GM19463 (cell line): ENCODE measurements at regions not wholly inside any gene's neighbourhood (a gene's known extent, or its start where the extent isn't known, plus 50 kb on each side); places are given as distances from the start of the nearest gene placed in this dataset.

Experiments used
- ATAC-seq: cut with Tn5 transposase; IDR thresholded peaks from one replicate; pipeline ENCODE4 v1.9.1; 2021; ENCODE audit warnings: mild to moderate bottlenecking, moderate library complexity; ENCODE audit not compliant: unreplicated experiment

DNA sequence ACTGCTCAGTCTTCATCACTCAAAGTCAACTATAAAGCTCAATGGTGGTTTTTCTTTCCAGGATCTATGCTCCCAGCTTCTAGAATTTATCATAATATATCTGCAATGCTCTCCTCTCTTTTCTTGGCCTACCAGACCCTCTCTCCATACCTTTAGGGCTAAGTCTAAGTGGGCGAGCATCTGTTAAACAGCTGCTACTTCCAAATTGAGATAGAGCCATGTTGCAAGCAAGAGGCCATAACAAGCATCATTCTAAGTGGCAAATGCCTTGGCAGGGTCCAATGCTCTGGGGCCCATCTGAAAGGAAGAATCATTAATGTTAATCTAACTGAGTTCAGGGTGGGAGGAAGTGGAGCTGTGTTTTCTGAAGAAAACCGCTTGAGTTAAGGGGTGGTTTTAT, 324.0 kb downstream of the TLR4 start:
- ATAC-seq = no peak

DNA sequence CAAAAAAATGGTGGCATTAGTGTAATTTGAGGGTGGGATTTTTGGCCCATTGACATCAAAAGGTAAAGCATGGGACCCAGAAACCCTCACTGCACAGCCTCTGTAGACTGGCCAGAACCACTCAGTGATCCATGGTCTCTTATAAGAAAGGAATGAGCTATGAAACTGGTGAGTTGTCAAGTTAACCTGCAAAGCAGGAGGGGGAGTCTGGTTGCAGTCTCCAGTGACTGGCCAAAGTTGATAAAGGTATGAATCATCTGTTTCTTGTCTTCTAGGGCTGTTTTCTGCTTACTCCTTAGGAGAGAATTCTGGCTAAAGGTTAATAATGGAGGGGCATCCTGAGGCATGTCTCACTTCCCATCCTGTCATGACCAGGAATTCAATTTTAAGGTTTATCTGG, 325.2 kb downstream of the TLR4 start:
- ATAC-seq = no peak

DNA sequence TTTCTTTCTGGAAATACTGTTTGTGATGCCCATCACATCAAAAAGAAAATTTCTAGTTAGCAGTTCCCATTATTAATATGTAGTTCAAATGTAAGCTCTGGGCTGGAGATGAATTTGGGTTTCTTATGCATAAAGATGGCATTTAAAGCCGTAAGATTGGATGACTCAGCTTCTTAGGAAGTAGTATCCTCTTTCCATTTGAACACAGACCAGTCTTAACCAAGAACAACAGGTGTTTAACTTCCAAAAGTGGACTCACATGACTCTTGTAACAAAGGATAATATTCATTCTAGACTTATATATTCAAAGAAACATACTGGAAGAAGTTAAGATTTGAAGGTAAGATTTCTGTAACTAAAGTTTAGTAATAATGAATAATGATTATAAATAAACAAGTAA, 330.5 kb downstream of the TLR4 start:
- no peak for ATAC-seq

DNA sequence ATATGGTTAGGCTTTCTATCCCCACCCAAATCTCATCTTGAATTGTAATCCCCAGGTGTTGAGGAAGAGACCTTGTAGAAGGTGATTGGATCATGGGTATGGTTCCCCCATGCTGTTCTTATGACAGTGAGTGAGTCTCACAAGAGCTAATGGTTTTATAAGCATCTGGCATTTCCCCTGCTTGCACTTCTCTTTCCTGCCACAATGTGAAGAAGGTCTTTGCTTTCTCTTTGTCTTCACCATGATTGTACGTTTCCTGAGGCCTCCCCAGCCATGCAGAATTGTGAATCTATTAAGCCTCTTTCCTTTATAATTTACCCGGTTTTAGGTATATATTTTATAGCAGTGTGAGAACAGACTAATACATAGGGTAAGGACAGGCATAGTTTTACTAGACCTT, 334.5 kb downstream of the TLR4 start:
- no peak for ATAC-seq

GRCh38 chr9:118058227-118058626, 354.0 kb downstream of the TLR4 start:
- ATAC-seq = no peak

DNA sequence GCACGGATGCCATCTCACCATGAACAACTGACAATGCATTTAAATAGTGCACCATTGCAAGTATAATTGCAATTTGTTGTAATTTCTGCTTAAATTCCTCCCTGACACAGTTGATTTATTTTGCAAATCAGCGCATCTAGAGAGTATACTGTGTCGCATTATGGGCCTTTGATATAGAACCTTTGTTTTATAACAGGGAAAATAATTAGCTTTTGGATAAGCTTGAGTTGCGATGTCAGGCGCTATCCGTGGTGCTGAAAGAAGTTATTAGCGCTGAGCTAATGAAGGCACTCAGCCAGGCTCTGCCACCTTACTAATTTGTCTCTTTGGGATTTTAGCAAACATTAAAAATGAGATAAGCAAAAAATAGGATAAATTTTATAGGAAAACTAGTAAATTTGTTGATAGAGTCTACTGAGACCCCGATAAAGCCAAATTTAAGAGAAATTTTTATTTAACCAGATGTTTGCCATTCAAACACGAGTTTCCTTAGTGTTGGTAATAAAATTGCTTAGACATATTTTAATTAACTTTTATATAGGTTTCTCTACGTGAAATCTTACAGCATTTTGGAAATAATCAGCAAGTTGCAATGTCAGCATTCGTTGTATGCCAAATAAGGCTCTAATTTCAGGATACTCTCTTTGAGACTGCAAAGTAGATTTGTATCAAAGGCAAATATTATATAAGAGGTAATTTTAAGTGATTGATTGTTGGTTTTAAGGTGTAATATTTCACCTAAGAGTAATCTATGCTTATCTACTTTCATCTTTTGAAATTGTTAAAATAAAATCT, 355.5 kb downstream of the TLR4 start:
- no peak for ATAC-seq

DNA sequence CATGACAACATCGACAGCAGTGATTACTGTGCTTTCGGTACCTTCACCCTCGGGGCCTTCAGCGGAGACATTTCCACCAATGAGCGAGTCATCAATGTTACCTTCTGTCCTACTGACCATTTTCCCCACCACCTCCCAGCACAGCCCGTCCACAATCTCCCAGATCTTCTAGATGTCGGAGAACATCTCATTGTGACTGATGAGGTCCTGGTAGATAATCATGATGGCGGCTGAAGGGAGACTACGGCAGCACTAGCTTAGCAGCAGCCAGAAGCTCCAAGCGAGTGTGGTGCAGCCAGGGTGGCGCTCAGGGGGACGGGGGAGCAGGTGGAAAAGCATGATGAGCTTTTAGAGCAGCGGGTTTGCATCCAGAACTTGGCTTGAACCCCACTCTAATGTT, 379.0 kb downstream of the TLR4 start:
- ATAC-seq = no peak

GRCh38 chr9:118088090-118088489, 383.9 kb downstream of the TLR4 start:
- ATAC-seq = peak; percentile 57

- ATAC-seq = no peak
Observed at GRCh38 chr9:118091226-118091625, 387.0 kb downstream of the TLR4 start.

DNA sequence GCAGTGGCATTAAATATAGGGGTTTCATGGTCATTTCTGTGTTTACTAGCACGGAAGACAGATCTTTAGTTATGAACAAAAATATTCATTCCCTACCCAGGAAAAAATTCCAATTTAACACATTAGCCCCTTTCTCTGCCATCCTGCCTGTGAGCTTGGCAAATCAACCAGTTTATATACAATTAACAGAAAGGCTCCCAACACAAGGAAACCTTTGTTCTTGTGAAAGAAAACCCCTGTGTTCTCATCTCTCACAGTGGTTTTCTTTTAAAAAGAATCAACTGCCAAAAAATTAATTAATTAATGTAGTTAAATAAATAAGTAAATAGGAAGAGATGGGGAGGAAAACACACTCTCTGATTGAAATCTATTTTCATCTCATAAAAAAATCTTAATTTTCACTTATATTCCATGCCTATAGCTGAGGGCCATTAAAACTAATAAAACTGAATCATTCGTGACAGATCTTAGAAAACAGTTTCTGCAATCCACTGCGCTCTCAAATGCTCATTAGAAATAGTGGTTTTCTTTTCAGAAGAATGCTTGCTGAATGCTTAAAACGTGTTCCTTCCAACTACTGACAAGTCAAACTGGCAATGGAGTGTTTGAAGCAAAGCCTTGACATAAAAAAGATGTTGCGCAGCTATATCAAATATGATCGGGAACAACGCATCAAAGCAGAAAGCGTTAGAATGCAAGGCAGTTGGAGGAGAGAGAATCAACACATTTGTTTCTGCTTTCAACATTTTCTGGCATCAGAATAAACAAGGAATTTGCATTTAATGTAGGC, 387.7 kb downstream of the TLR4 start:
- no peak for ATAC-seq

DNA sequence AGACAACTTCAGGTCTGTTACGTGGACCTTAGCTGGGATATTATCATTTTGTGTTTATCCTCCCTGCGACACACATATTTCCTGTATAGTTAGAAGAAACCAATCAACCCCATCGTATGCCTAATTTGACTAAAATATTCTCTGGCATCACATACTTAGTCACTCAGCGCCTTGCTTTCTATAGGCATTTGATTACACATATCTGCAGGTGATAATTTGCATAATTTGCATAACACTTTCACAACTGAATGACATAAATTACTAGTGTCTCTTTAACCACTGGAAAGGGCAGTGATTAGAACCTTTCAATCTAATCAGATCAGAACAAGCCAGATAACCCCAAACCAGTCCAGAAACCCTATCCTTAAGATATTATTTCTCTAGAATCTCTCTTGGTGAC, 390.2 kb downstream of the TLR4 start:
- no peak for ATAC-seq

DNA sequence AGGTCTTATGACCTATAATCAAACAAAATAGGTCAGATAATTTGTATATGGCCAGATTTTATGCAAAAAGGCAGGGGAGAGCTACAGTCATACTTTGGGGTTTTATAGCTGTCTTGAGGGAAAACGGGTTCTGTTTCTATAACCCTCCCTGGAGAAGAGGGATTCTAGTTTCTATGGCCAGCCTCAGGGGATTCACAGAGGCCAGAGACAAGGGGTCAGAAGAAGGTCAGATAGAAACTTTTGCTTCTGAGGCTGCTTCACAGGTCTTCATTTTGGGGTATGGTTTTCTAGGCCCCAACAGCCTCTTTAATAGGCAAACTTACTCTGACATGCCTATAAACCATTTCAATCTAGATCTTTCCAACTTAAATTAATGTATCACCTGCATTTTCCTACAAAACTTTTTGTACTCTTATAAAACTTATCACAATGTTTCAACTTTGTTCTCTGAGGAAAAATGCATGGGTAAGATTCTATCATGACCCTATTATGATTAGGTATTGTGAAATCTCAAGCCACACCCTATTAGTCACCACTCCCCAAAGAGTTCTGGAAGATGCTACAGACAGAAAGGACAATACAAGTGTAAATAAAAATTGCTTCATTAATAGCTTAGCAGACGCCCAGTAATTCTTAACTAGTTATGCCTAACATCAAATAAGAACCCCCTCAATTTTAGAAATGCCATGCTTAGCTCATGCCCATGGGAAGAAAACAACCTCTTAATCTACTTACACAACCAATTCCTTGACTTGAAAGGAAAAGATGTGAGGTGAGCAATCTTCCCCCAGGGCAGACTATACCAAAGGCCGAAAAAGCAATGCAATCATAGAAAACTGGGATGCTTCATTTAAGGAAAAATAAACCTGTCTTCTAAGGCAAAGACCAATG, 396.6 kb downstream of the TLR4 start:
- ATAC-seq = no peak

GRCh38 chr9:118104363-118104762, 400.2 kb downstream of the TLR4 start:
- ATAC-seq = no peak

- no peak for ATAC-seq
Observed at GRCh38 chr9:118108971-118109370, 404.8 kb downstream of the TLR4 start.

- no peak for ATAC-seq
Observed at GRCh38 chr9:118109542-118109941, 405.3 kb downstream of the TLR4 start.

- ATAC-seq = no peak
Observed at GRCh38 chr9:118121361-118121760, 417.2 kb downstream of the TLR4 start.

GRCh38 chr9:118128313-118128712, 424.1 kb downstream of the TLR4 start:
- ATAC-seq = no peak

DNA sequence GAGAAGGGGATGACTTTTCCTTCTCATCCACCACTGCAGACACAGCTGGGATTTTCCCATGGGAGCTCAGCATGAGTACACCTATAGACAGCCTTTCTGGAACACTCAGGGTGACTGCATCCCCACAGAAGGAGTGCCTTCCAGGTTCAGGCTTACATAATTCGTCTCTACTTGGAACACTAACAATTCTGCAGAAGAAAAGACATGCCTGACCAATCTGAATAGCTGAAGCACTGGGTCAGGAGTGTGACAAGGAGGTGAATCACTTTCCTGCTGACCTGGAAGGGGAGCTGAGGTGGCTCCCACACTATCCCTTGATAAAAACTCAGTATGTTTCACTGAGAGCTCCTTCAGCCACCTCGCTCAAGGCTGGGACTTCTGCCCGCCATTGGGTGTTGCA, 425.3 kb downstream of the TLR4 start:
- ATAC-seq = no peak

DNA sequence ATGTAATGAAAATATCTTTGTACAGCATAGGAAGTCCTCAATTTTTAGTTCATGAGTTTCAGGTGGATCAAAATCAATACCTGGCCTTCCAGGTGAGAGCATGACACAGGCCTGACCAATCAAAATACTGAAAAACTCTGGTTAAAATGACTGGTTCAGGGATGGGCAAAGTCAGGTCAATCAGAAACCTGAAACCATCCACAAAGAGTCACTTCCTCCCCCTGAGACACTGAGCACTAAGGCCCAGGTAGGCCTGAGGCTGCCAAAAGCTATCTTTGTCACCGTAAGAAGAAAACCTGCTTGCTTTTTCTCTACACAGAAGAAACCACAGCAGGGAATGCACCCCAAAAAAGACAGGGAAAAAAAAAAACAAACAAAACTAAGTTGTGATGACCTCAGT, 444.8 kb downstream of the TLR4 start:
- no peak for ATAC-seq

GRCh38 chr9:118156846-118157245, 452.6 kb downstream of the TLR4 start:
- ATAC-seq = no peak

DNA sequence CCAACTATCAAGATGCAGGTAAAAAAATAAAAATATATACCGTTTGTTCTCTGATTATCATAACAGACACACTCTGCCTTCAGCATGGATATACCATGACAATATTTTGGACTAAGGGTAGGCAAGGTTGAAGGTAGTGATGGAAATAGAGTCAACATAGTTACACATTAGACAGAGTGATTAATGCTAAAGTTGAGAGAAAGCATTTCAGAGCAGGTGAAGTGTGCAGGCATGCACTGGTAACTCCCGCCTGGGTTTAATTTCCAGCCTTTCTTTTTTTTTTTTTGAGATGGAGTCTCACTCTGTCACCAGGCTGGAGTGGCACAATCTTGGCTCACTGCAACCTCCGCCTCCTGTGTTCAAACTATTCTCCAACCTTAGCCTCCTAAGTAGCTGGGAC, 458.5 kb downstream of the TLR4 start:
- ATAC-seq = no peak
